ENCODE measurements at regions not wholly inside any gene's neighbourhood (a gene's known extent, or its start where the extent isn't known, plus 50 kb on each side); places are given as distances from the start of the nearest gene placed in this dataset.

- Histone ChIP-seq H3F3A (ENCODE audit: control insufficient read depth, insufficient read depth) (no peaks in the 10 kb centered on the region), H3K4me1 (ENCODE audit: control insufficient read depth, low read length) (no peaks in the 10 kb centered on the region), H3K4me2 (ENCODE audit: low read length) (no peak overlapping the region), H3K36me3 (ENCODE audit: control insufficient read depth, low read length) (no peaks in the 10 kb centered on the region), H3K9me2 (replicated peaks; ENCODE audit: control insufficient read depth, low read length) (no peaks in the 10 kb centered on the region), H3K9me3 (ENCODE audit: control insufficient read depth, insufficient read depth, low read length) (no peaks in the 10 kb centered on the region), H3K79me2 (ENCODE audit: control insufficient read depth, low read length) (no peaks in the 10 kb centered on the region), H4K20me1 (ENCODE audit: control insufficient read depth, insufficient read depth, low read depth, low read length) (no peaks in the 10 kb centered on the region), H3K27ac (ENCODE audit: low read depth, low read length) (no peak overlapping the region), H3K27me3 (ENCODE audit: control insufficient read depth, low read length) (peaks cover 3% of the 10 kb centered on the region; the same call in 1 of the 2 replicates), H3K4me3 (ENCODE audit: low read length) (no peak overlapping the region)
- TF ChIP-seq EZH2phosphoT487 (IDR thresholded peaks at IDR 0.05; ENCODE audit: borderline replicate concordance, low read length) = no peak
- TF ChIP-seq, protein P1, sequence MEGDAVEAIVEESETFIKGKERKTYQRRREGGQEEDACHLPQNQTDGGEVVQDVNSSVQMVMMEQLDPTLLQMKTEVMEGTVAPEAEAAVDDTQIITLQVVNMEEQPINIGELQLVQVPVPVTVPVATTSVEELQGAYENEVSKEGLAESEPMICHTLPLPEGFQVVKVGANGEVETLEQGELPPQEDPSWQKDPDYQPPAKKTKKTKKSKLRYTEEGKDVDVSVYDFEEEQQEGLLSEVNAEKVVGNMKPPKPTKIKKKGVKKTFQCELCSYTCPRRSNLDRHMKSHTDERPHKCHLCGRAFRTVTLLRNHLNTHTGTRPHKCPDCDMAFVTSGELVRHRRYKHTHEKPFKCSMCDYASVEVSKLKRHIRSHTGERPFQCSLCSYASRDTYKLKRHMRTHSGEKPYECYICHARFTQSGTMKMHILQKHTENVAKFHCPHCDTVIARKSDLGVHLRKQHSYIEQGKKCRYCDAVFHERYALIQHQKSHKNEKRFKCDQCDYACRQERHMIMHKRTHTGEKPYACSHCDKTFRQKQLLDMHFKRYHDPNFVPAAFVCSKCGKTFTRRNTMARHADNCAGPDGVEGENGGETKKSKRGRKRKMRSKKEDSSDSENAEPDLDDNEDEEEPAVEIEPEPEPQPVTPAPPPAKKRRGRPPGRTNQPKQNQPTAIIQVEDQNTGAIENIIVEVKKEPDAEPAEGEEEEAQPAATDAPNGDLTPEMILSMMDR (IDR thresholded peaks at IDR 0.05; ENCODE audit: low read depth, low read length, poor library complexity, severe bottlenecking) = no peak
Observed at GRCh38 chr22:47691152-47691895, 928.9 kb downstream of the TBC1D22A start.

DNA sequence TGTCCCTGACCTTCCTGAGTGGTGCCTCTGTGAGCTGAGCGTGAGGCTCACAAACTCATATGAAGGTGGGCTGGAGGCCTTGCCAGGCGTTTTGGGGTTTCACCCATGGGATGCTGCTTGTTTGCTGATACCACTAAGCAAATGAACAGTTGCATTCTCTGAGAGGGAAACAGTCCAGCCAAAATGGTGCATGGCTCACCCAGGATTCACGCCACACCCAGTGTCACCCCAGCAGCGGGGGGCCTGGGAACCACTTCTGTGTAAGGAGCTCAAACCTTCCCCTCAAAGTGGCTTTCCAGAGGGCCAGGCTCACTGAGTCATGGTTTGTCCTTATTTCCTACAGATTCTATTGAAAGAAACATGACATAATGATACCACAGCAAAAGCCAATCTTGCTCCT lies 928.1 kb downstream of the TBC1D22A start:
- no peaks in the 10 kb centered on the region for H3K9me2 ChIP-seq (replicated peaks; ENCODE audit: control insufficient read depth, low read length)
- H3K4me3 ChIP-seq (ENCODE audit: low read length) = no peak overlapping the region
- no peaks in the 10 kb centered on the region for H3K79me2 ChIP-seq (ENCODE audit: control insufficient read depth, low read length)
- H3K27ac ChIP-seq (ENCODE audit: low read depth, low read length) = no peak overlapping the region
- H3K36me3 ChIP-seq (ENCODE audit: control insufficient read depth, low read length) = no peaks in the 10 kb centered on the region
- no peaks in the 10 kb centered on the region for H3F3A ChIP-seq (ENCODE audit: control insufficient read depth, insufficient read depth)
- peaks cover 3% of the 10 kb centered on the region; the same call in 1 of the 2 replicates for H3K27me3 ChIP-seq (ENCODE audit: control insufficient read depth, low read length)
- H4K20me1 ChIP-seq (ENCODE audit: control insufficient read depth, insufficient read depth, low read depth, low read length) = no peaks in the 10 kb centered on the region
- H3K9me3 ChIP-seq (ENCODE audit: control insufficient read depth, insufficient read depth, low read length) = no peaks in the 10 kb centered on the region
- TF ChIP-seq EZH2phosphoT487 (IDR thresholded peaks at IDR 0.05; ENCODE audit: borderline replicate concordance, low read length) = no peak
- TF ChIP-seq, protein P1 (IDR thresholded peaks at IDR 0.05; ENCODE audit: low read depth, low read length, poor library complexity, severe bottlenecking) = no peak
- H3K4me1 ChIP-seq (ENCODE audit: control insufficient read depth, low read length) = no peaks in the 10 kb centered on the region
- H3K4me2 ChIP-seq (ENCODE audit: low read length) = no peak overlapping the region

- no peaks in the 10 kb centered on the region for H3K36me3 ChIP-seq (ENCODE audit: control insufficient read depth, low read length)
- H3K4me2 ChIP-seq (ENCODE audit: low read length) = no peak overlapping the region
- H3K4me1 ChIP-seq (ENCODE audit: control insufficient read depth, low read length) = no peaks in the 10 kb centered on the region
- H3F3A ChIP-seq (ENCODE audit: control insufficient read depth, insufficient read depth) = no peaks in the 10 kb centered on the region
- H4K20me1 ChIP-seq (ENCODE audit: control insufficient read depth, insufficient read depth, low read depth, low read length) = no peaks in the 10 kb centered on the region
- no peak overlapping the region for H3K4me3 ChIP-seq (ENCODE audit: low read length)
- 0 out of 2 replicates have a peak, but pooled peaks cover 3% of the 10 kb centered on the region for H3K27me3 ChIP-seq (ENCODE audit: control insufficient read depth, low read length)
- no peaks in the 10 kb centered on the region for H3K9me2 ChIP-seq (replicated peaks; ENCODE audit: control insufficient read depth, low read length)
- no peaks in the 10 kb centered on the region for H3K79me2 ChIP-seq (ENCODE audit: control insufficient read depth, low read length)
- TF ChIP-seq, protein P1 (IDR thresholded peaks at IDR 0.05; ENCODE audit: low read depth, low read length, poor library complexity, severe bottlenecking) = no peak
- no peak for TF ChIP-seq EZH2phosphoT487 (IDR thresholded peaks at IDR 0.05; ENCODE audit: borderline replicate concordance, low read length)
- no peak overlapping the region for H3K27ac ChIP-seq (ENCODE audit: low read depth, low read length)
- H3K9me3 ChIP-seq (ENCODE audit: control insufficient read depth, insufficient read depth, low read length) = no peaks in the 10 kb centered on the region
Observed at GRCh38 chr22:47690166-47690565, 927.7 kb downstream of the TBC1D22A start.
